Thyroid gland (tissue), 4 donors: ENCODE measurements at regions not wholly inside any gene's neighbourhood (a gene's known extent, or its start where the extent isn't known, plus 50 kb on each side); places are given as distances from the start of the nearest gene placed in this dataset.

Source experiments
- DNase-seq, 2 donors: peaks; one replicate each; pipeline ENCODE4 v3.0.0-alpha.2; 2019
- H3K27ac ChIP-seq, 3 donors: fragments of 200-600 bp; sonication (generic); 1 replicate in 2 of 3; 2 replicates in 1 of 3; pipeline ENCODE4 v1.5.1; 2016 to 2019; ENCODE audit warnings: mild to moderate bottlenecking in 1 of 3, moderate library complexity in 1 of 3
- H3K27me3 ChIP-seq: fragments of 200-600 bp; sonication (generic); one replicate; pipeline ENCODE4 v1.5.1; 2019
- H3K36me3 ChIP-seq, 2 donors: fragments of 200-600 bp; sonication (generic); one replicate each; pipeline ENCODE4 v1.5.1; 2016 to 2019
- H3K4me1 ChIP-seq, 2 donors: fragments of 200-600 bp; sonication (generic); one replicate each; pipeline ENCODE4 v1.5.1; 2017 to 2019
- H3K4me3 ChIP-seq, 3 donors: fragments of 200-600 bp; sonication (generic); replicated peaks in 1 of 3; 1 replicate in 2 of 3; 2 replicates in 1 of 3; pipeline ENCODE4 v1.5.1; 2016; ENCODE audit warnings: mild to moderate bottlenecking in 1 of 3
- H3K9me3 ChIP-seq: fragments of 200-600 bp; sonication (generic); one replicate; pipeline ENCODE4 v1.5.1; 2017
- CTCF ChIP-seq, 6 experiments: fragments of 200-600 bp in 3 of 6; fragments of 450-650 bp in 3 of 6; sonication (generic) in 3 of 6; IDR thresholded peaks; one replicate each; pipeline ENCODE4 v1.5.1; 2016 to 2019; ENCODE audit warnings: antibody characterized with exemption in 6 of 6, mild to moderate bottlenecking in 2 of 6, inconsistent platforms in 1 of 6, moderate library complexity in 1 of 6
- POLR2A ChIP-seq, 2 donors: fragments of 450-650 bp; IDR thresholded peaks; one replicate each; pipeline ENCODE4 v1.6.1; 2017; ENCODE audit warnings: antibody characterized with exemption in 2 of 2, mild to moderate bottlenecking in 2 of 2, moderate library complexity in 1 of 2
- WGBS, 2 donors: methylation state at CpG; one replicate each; pipeline ENCODE4 v1.1.5; 2017; 5-methylcytosine and 5-hydroxymethylcytosine counted together
- intact Hi-C: fragments of 100-400 bp; cut with DNase I; formaldehyde crosslinking; loops from one replicate; pipeline ENCODE4 v1.15.1; 2023

- intact Hi-C loops = no loop called here
- Histone ChIP-seq H3K4me3 (no peak overlapping the region), H3K4me1 (no peaks in the 10 kb centered on the region), H3K36me3 (no peaks in the 10 kb centered on the region), H3K9me3 (no peaks in the 10 kb centered on the region), H3K27me3 (no peaks in the 10 kb centered on the region), H3K27ac (no peak overlapping the region)
- no peak for TF ChIP-seq CTCF (IDR thresholded peaks at IDR 0.05)
- no peak for TF ChIP-seq POLR2A (IDR thresholded peaks at IDR 0.05)
- WGBS, 2 donors = 65 to 71% methylated on average over 2 to 4 of the region's 4 CpGs
- DNase-seq = no peak
These were observed 266.8 kb upstream of the CRIM1 start for GRCh38 chr2:36088716-36089328.

- no peaks in the 10 kb centered on the region for H3K27me3 ChIP-seq
- H3K4me1 ChIP-seq = no peaks in the 10 kb centered on the region
- no peak overlapping the region for H3K4me3 ChIP-seq
- 75 to 80% methylated on average over 3 of the region's 3 CpGs for WGBS, 2 donors
- TF ChIP-seq POLR2A (IDR thresholded peaks at IDR 0.05) (no peak), CTCF (IDR thresholded peaks at IDR 0.05) (no peak)
- intact Hi-C loops = no loop called here
- no peaks in the 10 kb centered on the region for H3K9me3 ChIP-seq
- H3K36me3 ChIP-seq = no peaks in the 10 kb centered on the region
- DNase-seq = no peak
- H3K27ac ChIP-seq = no peak overlapping the region
These were observed 268.2 kb upstream of the CRIM1 start for GRCh38 chr2:36087344-36087743.

GRCh38 chr2:36079793-36080192 is 275.8 kb upstream of the CRIM1 start:
- H3K4me1 ChIP-seq = no peaks in the 10 kb centered on the region
- 93 to 94% methylated on average over 1 of the region's 1 CpG for WGBS, 2 donors
- H3K36me3 ChIP-seq = no peaks in the 10 kb centered on the region
- no peak overlapping the region for H3K4me3 ChIP-seq
- TF ChIP-seq CTCF (IDR thresholded peaks at IDR 0.05) (no peak), POLR2A (IDR thresholded peaks at IDR 0.05) (no peak)
- H3K9me3 ChIP-seq = no peaks in the 10 kb centered on the region
- intact Hi-C loops = no loop called here
- H3K27ac ChIP-seq = no peak overlapping the region
- DNase-seq = no peak
- H3K27me3 ChIP-seq = no peaks in the 10 kb centered on the region

- Histone ChIP-seq H3K36me3 (no peaks in the 10 kb centered on the region), H3K9me3 (no peaks in the 10 kb centered on the region), H3K27me3 (no peaks in the 10 kb centered on the region), H3K27ac (no peak overlapping the region), H3K4me3 (no peak overlapping the region), H3K4me1 (no peaks in the 10 kb centered on the region)
- 0% methylated on average over 1 of the region's 1 CpG for WGBS, 2 donors
- DNase-seq = no peak
- no peak for TF ChIP-seq CTCF (IDR thresholded peaks at IDR 0.05)
- intact Hi-C loops = no loop called here
These were observed 281.6 kb upstream of the CRIM1 start for GRCh38 chr2:36074008-36074407.

- intact Hi-C loops = no loop called here
- no peak overlapping the region for H3K27ac ChIP-seq
- TF ChIP-seq POLR2A (IDR thresholded peaks at IDR 0.05) = no peak
- TF ChIP-seq CTCF (IDR thresholded peaks at IDR 0.05) = no peak
- no peak for DNase-seq
- H3K4me3 ChIP-seq = no peak overlapping the region
- H3K36me3 ChIP-seq = no peaks in the 10 kb centered on the region
- no peaks in the 10 kb centered on the region for H3K27me3 ChIP-seq
- 43 to 56% methylated on average over 1 of the region's 1 CpG for WGBS, 2 donors
- no peaks in the 10 kb centered on the region for H3K4me1 ChIP-seq
- no peaks in the 10 kb centered on the region for H3K9me3 ChIP-seq
These were observed 283.9 kb upstream of the CRIM1 start for GRCh38 chr2:36071698-36072097.
